ENCODE measurements at regions not wholly inside any gene's neighbourhood (a gene's known extent, or its start where the extent isn't known, plus 50 kb on each side); places are given as distances from the start of the nearest gene placed in this dataset.

DNA sequence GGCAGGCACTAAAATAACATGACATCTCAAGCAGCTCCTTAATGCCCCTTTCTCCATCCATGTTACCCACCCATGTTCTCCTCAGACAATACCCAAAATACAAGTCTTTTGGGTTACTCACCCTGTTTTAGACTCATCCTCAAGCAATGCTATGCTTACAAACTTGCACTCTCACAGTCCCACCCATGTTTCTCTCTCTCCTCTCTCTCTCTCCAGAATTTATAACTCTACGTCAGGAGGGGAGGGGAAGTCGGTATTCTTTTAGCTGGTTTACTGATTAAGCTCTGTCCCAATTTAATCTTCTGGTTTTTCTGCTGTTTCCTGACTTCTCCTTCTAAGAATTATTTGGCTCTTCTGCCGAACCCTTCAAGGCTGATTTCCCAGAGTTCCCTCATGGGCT lies 98.0 kb upstream of the NR5A2 start:
- TF ChIP-seq, protein P1, sequence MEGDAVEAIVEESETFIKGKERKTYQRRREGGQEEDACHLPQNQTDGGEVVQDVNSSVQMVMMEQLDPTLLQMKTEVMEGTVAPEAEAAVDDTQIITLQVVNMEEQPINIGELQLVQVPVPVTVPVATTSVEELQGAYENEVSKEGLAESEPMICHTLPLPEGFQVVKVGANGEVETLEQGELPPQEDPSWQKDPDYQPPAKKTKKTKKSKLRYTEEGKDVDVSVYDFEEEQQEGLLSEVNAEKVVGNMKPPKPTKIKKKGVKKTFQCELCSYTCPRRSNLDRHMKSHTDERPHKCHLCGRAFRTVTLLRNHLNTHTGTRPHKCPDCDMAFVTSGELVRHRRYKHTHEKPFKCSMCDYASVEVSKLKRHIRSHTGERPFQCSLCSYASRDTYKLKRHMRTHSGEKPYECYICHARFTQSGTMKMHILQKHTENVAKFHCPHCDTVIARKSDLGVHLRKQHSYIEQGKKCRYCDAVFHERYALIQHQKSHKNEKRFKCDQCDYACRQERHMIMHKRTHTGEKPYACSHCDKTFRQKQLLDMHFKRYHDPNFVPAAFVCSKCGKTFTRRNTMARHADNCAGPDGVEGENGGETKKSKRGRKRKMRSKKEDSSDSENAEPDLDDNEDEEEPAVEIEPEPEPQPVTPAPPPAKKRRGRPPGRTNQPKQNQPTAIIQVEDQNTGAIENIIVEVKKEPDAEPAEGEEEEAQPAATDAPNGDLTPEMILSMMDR (IDR thresholded peaks at IDR 0.05), result no peak
- TF ChIP-seq POLR2A (IDR thresholded peaks at IDR 0.05) (no peak), EP300 (IDR thresholded peaks at IDR 0.05) (no peak)

Measured in upper lobe of left lung (tissue), 4 donors.